ENCODE measurements at regions not wholly inside any gene's neighbourhood (a gene's known extent, or its start where the extent isn't known, plus 50 kb on each side); places are given as distances from the start of the nearest gene placed in this dataset.

DNA sequence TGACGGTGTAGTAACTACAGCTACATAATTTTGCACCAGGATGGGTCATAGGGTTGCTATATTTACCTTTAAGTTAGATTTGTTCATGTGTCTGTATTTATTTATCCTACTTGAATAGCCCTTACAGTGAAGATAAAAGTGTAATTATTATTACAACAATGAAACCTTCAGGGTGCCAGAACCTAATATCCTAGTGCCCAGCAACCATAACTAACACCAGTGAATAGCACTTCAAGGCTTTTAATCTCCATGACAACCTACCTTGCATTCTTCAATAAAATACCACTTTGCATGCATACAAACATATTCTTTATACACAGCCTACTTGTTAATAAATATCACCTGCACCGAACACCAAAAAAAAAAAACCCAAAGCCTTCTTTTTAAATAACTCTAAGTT is 58.7 kb upstream of the G2E3 start:
- DNase-seq: no peak
- Histone ChIP-seq H3K4me3 (ENCODE audit: control insufficient read depth in 1 of 7, extremely low read depth in 1 of 7, insufficient read depth in 4 of 7, low read depth in 2 of 7, low read length in 6 of 7) (no peak overlapping the region), H3K9me3 (ENCODE audit: control extremely low read depth in 1 of 5, control insufficient read depth in 4 of 5, insufficient read depth in 2 of 5, low read depth in 1 of 5, low read length in 4 of 5) (peaks cover 0 to 1% (median 0%) of the 10 kb centered on the region in 5 experiments), H3K27me3 (replicated peaks in 2 of 5; ENCODE audit: control insufficient read depth in 4 of 5, insufficient read depth in 5 of 5, low read length in 4 of 5) (peaks cover 0 to 4% (median 0%) of the 10 kb centered on the region in 5 experiments), H3K4me1 (ENCODE audit: control extremely low read depth in 1 of 4, control insufficient read depth in 4 of 4, insufficient read depth in 4 of 4, low read length in 3 of 4) (no peaks in the 10 kb centered on the region), H3K36me3 (ENCODE audit: control insufficient read depth in 4 of 4, insufficient read depth in 4 of 4, low read length in 3 of 4) (no peaks in the 10 kb centered on the region), H3K27ac (ENCODE audit: insufficient read depth in 1 of 2, low read depth in 1 of 2, low read length in 2 of 2, poor library complexity in 1 of 2, severe bottlenecking in 2 of 2) (no peak overlapping the region)
- 100% methylated on average over 2 of the region's 2 CpGs for WGBS (ENCODE audit: insufficient coverage)
- ChIA-PET POLR2A (no interaction called here), CTCF (no interaction called here)

DNA sequence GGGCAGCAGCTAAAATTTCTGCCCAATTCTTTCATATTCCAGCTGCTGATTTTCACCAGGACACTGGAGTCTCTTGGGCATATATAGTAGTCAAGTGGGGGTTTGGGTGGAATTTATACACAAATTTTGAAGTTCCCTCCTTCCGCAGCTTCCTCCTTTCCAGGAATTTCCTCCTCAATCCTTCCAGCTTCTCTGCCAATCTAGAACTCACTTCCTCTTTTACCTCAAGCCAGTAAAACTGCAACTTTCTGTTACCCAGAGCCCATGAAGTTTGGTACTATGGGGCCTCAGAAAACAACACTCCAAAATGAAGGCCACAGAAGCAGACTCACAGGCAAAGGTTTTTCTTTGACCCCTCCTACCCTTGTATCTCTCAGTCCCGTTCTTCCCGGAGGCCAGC is 51.7 kb upstream of the G2E3 start:
- Histone ChIP-seq H3K9me3 (ENCODE audit: control extremely low read depth in 1 of 5, control insufficient read depth in 4 of 5, insufficient read depth in 2 of 5, low read depth in 1 of 5, low read length in 4 of 5) (peaks cover 0 to 2% (median 0%) of the 10 kb centered on the region in 5 experiments), H3K36me3 (ENCODE audit: control insufficient read depth in 4 of 4, insufficient read depth in 4 of 4, low read length in 3 of 4) (no peaks in the 10 kb centered on the region), H3K27me3 (replicated peaks in 2 of 5; ENCODE audit: control insufficient read depth in 4 of 5, insufficient read depth in 5 of 5, low read length in 4 of 5) (no peaks in the 10 kb centered on the region), H3K4me1 (ENCODE audit: control extremely low read depth in 1 of 4, control insufficient read depth in 4 of 4, insufficient read depth in 4 of 4, low read length in 3 of 4) (no peaks in the 10 kb centered on the region), H3K4me3 (ENCODE audit: control insufficient read depth in 1 of 7, extremely low read depth in 1 of 7, insufficient read depth in 4 of 7, low read depth in 2 of 7, low read length in 6 of 7) (no peak overlapping the region), H3K27ac (ENCODE audit: insufficient read depth in 1 of 2, low read depth in 1 of 2, low read length in 2 of 2, poor library complexity in 1 of 2, severe bottlenecking in 2 of 2) (no peak overlapping the region)
- DNase-seq: no peak
- WGBS (ENCODE audit: insufficient coverage): 89% methylated on average over 3 of the region's 3 CpGs
- ChIA-PET CTCF (no interaction called here), POLR2A (no interaction called here)
